ENCODE measurements at regions not wholly inside any gene's neighbourhood (a gene's known extent, or its start where the extent isn't known, plus 50 kb on each side); places are given as distances from the start of the nearest gene placed in this dataset.
"Not testable (repeated sequence)": the region's sequence is repeated elsewhere in the genome, so short reads cannot be mapped to it uniquely, and the experiment has no call there.

GRCh38 chr10:57168611-57169240 lies 807.7 kb upstream of the ZWINT start:
- no peak for DNase-seq (ENCODE audit: low read depth in 2 of 2)

GRCh38 chr10:57165671-57166070 lies 804.6 kb upstream of the ZWINT start:
- no peak for DNase-seq (ENCODE audit: low read depth in 2 of 2)

- DNase-seq (ENCODE audit: low read depth in 2 of 2): no peak
Measured at GRCh38 chr10:57162231-57162630, 801.2 kb upstream of the ZWINT start.

GRCh38 chr10:57161157-57161556 lies 800.1 kb upstream of the ZWINT start:
- DNase-seq (ENCODE audit: low read depth in 2 of 2): no peak

GRCh38 chr10:57145548-57145947 lies 784.5 kb upstream of the ZWINT start:
- DNase-seq (ENCODE audit: low read depth in 2 of 2): no peak

- DNase-seq (ENCODE audit: low read depth in 2 of 2): no peak
Measured at GRCh38 chr10:57142925-57143576, 782.0 kb upstream of the ZWINT start.

- DNase-seq (ENCODE audit: low read depth in 2 of 2): no peak
Measured at GRCh38 chr10:57141708-57142107, 780.6 kb upstream of the ZWINT start.

- DNase-seq (ENCODE audit: low read depth in 2 of 2): no peak
Measured at GRCh38 chr10:57119684-57120083, 758.6 kb upstream of the ZWINT start.

GRCh38 chr10:57113545-57113944 lies 752.5 kb upstream of the ZWINT start:
- DNase-seq (ENCODE audit: low read depth in 2 of 2): no peak

GRCh38 chr10:57102236-57102635 lies 741.2 kb upstream of the ZWINT start:
- DNase-seq (ENCODE audit: low read depth in 2 of 2): no peak

- no peak for DNase-seq (ENCODE audit: low read depth in 2 of 2)
Measured at GRCh38 chr10:57098146-57098545, 737.1 kb upstream of the ZWINT start.

GRCh38 chr10:57096044-57096443 lies 735.0 kb upstream of the ZWINT start:
- no peak for DNase-seq (ENCODE audit: low read depth in 2 of 2)

GRCh38 chr10:57094965-57095364 lies 733.9 kb upstream of the ZWINT start:
- no peak for DNase-seq (ENCODE audit: low read depth in 2 of 2)

GRCh38 chr10:57094083-57094482 lies 733.0 kb upstream of the ZWINT start:
- no peak for DNase-seq (ENCODE audit: low read depth in 2 of 2)

- no peak for DNase-seq (ENCODE audit: low read depth in 2 of 2)
Measured at GRCh38 chr10:57053530-57053929, 692.5 kb upstream of the ZWINT start.

GRCh38 chr10:57049096-57049495 lies 688.0 kb upstream of the ZWINT start:
- DNase-seq (ENCODE audit: low read depth in 2 of 2): no peak

- no peak for DNase-seq (ENCODE audit: low read depth in 2 of 2)
Measured at GRCh38 chr10:57038531-57038930, 677.5 kb upstream of the ZWINT start.

- DNase-seq (ENCODE audit: low read depth in 2 of 2): no peak
Measured at GRCh38 chr10:57035310-57035709, 674.3 kb upstream of the ZWINT start.

GRCh38 chr10:57032301-57032700 lies 671.2 kb upstream of the ZWINT start:
- not testable (repeated sequence) for DNase-seq (ENCODE audit: low read depth in 2 of 2)

GRCh38 chr10:57031346-57031745 lies 670.3 kb upstream of the ZWINT start:
- DNase-seq (ENCODE audit: low read depth in 2 of 2): no peak

- no peak for DNase-seq (ENCODE audit: low read depth in 2 of 2)
Measured at GRCh38 chr10:57026307-57026706, 665.2 kb upstream of the ZWINT start.

GRCh38 chr10:57023626-57024025 lies 662.6 kb upstream of the ZWINT start:
- DNase-seq (ENCODE audit: low read depth in 2 of 2): no peak

GRCh38 chr10:57018452-57018851 lies 657.4 kb upstream of the ZWINT start:
- no peak for DNase-seq (ENCODE audit: low read depth in 2 of 2)
